NT2/D1 (cell line): ENCODE measurements at regions not wholly inside any gene's neighbourhood (a gene's known extent, or its start where the extent isn't known, plus 50 kb on each side); places are given as distances from the start of the nearest gene placed in this dataset.
"Not testable (repeated sequence)": the region's sequence is repeated elsewhere in the genome, so short reads cannot be mapped to it uniquely, and the experiment has no call there.

Source experiments
- YY1 ChIP-seq: IDR thresholded peaks from 2 replicates; pipeline ENCODE4 v1.6.1; 2011; ENCODE audit not compliant: insufficient read length, insufficient read depth
- ZNF274 ChIP-seq: IDR thresholded peaks from 2 replicates; pipeline ENCODE4 v1.6.1; 2011; ENCODE audit warnings: mild to moderate bottlenecking, low read depth, low read length

GRCh38 chr13:78117070-78117469, 198.4 kb upstream of the EDNRB start:
- TF ChIP-seq YY1, ZNF274: not testable (repeated sequence)
